ENCODE measurements at regions not wholly inside any gene's neighbourhood (a gene's known extent, or its start where the extent isn't known, plus 50 kb on each side); places are given as distances from the start of the nearest gene placed in this dataset.

- no peak overlapping the region for H3K4me2 ChIP-seq (ENCODE audit: low read length)
- no peak overlapping the region for H3K4me3 ChIP-seq (replicated peaks in 1 of 2; ENCODE audit: low read depth in 1 of 2, low read length in 2 of 2)
- H4K20me1 ChIP-seq (ENCODE audit: insufficient read depth): no peaks in the 10 kb centered on the region
- DNase-seq (ENCODE audit: low read depth, low spot score) (no peak), ATAC-seq (no peak)
- H3K36me3 ChIP-seq (ENCODE audit: control insufficient read depth in 1 of 2, insufficient read depth in 2 of 2, low read length in 2 of 2): no peaks in the 10 kb centered on the region
- no peak overlapping the region for H2AFZ ChIP-seq (ENCODE audit: low read depth, low read length, poor library complexity, severe bottlenecking)
- no peak overlapping the region for H3K27ac ChIP-seq (ENCODE audit: low read depth, low read length)
- RAD21 ChIA-PET (ENCODE audit: low non-redundant PET in 1 of 2, low total read pairs in 2 of 2, uncharacterized antibody in 2 of 2, unreplicated experiment in 2 of 2): no interaction called here
- POLR2A ChIA-PET: no interaction called here
- H3K27me3 ChIP-seq (ENCODE audit: insufficient read depth, low read length): no peaks in the 10 kb centered on the region
- TF ChIP-seq REST (IDR thresholded peaks at IDR 0.05; ENCODE audit: low read depth) (no peak), EZH2phosphoT487 (IDR thresholded peaks at IDR 0.05; ENCODE audit: borderline replicate concordance) (no peak), YY1 (IDR thresholded peaks at IDR 0.05; ENCODE audit: extremely low read depth, insufficient replicate concordance, low read depth, low read length) (no peak), FOSL1 (IDR thresholded peaks at IDR 0.05; ENCODE audit: low read depth) (no peak), TCF7L2 (IDR thresholded peaks at IDR 0.05; ENCODE audit: borderline replicate concordance, extremely low read depth, insufficient read depth, insufficient read length) (no peak), SRF (IDR thresholded peaks at IDR 0.05; ENCODE audit: low read depth) (no peak), CEBPB (IDR thresholded peaks at IDR 0.05; ENCODE audit: low read depth) (no peak), JUND (IDR thresholded peaks at IDR 0.05) (no peak), EGR1 (IDR thresholded peaks at IDR 0.05; ENCODE audit: low read depth) (no peak), RAD21 (IDR thresholded peaks at IDR 0.05; ENCODE audit: low read depth) (no peak), ELF1 (IDR thresholded peaks at IDR 0.05; ENCODE audit: borderline replicate concordance, low read depth) (no peak), EZH2 (IDR thresholded peaks at IDR 0.05) (no peak), SP1 (IDR thresholded peaks at IDR 0.05; ENCODE audit: low read depth) (no peak), POLR2A (IDR thresholded peaks at IDR 0.05; ENCODE audit: borderline replicate concordance, extremely low read depth, insufficient read depth, insufficient read length) (no peak), MAX (IDR thresholded peaks at IDR 0.05) (no peak), ZFX (IDR thresholded peaks at IDR 0.05) (no peak), CBX3 (IDR thresholded peaks at IDR 0.05; ENCODE audit: low read depth) (no peak)
- TF ChIP-seq, protein P1, sequence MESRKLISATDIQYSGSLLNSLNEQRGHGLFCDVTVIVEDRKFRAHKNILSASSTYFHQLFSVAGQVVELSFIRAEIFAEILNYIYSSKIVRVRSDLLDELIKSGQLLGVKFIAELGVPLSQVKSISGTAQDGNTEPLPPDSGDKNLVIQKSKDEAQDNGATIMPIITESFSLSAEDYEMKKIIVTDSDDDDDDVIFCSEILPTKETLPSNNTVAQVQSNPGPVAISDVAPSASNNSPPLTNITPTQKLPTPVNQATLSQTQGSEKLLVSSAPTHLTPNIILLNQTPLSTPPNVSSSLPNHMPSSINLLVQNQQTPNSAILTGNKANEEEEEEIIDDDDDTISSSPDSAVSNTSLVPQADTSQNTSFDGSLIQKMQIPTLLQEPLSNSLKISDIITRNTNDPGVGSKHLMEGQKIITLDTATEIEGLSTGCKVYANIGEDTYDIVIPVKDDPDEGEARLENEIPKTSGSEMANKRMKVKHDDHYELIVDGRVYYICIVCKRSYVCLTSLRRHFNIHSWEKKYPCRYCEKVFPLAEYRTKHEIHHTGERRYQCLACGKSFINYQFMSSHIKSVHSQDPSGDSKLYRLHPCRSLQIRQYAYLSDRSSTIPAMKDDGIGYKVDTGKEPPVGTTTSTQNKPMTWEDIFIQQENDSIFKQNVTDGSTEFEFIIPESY (IDR thresholded peaks at IDR 0.05; ENCODE audit: extremely low read depth, insufficient replicate concordance, low read length): no peak
- TF ChIP-seq, protein P2, sequence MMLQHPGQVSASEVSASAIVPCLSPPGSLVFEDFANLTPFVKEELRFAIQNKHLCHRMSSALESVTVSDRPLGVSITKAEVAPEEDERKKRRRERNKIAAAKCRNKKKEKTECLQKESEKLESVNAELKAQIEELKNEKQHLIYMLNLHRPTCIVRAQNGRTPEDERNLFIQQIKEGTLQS (IDR thresholded peaks at IDR 0.05): no peak
- H3K9me3 ChIP-seq (ENCODE audit: control insufficient read depth in 1 of 2, insufficient read depth in 1 of 2, low read depth in 1 of 2, low read length in 2 of 2): no peaks in the 10 kb centered on the region
- CTCF ChIA-PET: interaction anchor here (1.5 kb wide), 1 partner anchor 11 kb away, joined by 3 read pairs; no protein-coding TSS in a partner anchor
- intact Hi-C loops (cut with micrococcal nuclease): no loop called here
- H3K79me2 ChIP-seq (ENCODE audit: insufficient read depth, low read length): no peaks in the 10 kb centered on the region
- H3K9me2 ChIP-seq (ENCODE audit: insufficient read depth): no peaks in the 10 kb centered on the region
- BruUV-seq (replicated peaks): no TSS peak
- H3K9ac ChIP-seq (ENCODE audit: low read length): no peak overlapping the region
- H3K4me1 ChIP-seq (ENCODE audit: control insufficient read depth in 1 of 2, insufficient read depth in 2 of 2, low read length in 2 of 2): peaks cover 39 to 72% of the 10 kb centered on the region in 2 experiments
Observed at GRCh38 chr4:4758681-4759080, 100.8 kb upstream of the MSX1 start.
